GM18868 (cell line): ENCODE measurements at regions not wholly inside any gene's neighbourhood (a gene's known extent, or its start where the extent isn't known, plus 50 kb on each side); places are given as distances from the start of the nearest gene placed in this dataset.
"Not testable (repeated sequence)": the region's sequence is repeated elsewhere in the genome, so short reads cannot be mapped to it uniquely, and the experiment has no call there.

Experiments
- ATAC-seq: cut with Tn5 transposase; IDR thresholded peaks from one replicate; pipeline ENCODE4 v1.9.1; 2021; ENCODE audit warnings: mild to moderate bottlenecking, moderate library complexity; ENCODE audit not compliant: unreplicated experiment

GRCh38 chr6:148021165-148021564, 321.5 kb upstream of the SASH1 start:
- no peak for ATAC-seq

- ATAC-seq, result no peak
These were observed 320.9 kb upstream of the SASH1 start for GRCh38 chr6:148021699-148022098.

DNA sequence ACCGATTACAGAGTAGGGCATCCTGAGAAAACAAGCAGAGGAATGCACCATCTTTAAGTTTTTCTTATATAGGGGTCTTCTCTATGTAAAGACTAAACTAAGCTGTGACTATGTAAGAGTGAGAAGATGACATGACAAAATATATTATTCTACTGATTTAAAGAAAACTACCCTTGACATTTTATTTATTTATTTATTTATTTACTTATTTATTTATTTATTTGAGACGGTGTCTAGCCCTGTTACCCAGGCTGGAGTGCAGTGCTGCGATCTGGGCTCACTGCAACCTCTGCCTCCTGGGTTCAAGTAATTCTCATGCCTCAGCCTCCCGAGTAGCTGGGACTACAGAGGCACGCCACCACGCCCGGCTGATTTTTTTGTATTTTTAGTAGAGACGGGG, 320.4 kb upstream of the SASH1 start:
- ATAC-seq, result not testable (repeated sequence)

DNA sequence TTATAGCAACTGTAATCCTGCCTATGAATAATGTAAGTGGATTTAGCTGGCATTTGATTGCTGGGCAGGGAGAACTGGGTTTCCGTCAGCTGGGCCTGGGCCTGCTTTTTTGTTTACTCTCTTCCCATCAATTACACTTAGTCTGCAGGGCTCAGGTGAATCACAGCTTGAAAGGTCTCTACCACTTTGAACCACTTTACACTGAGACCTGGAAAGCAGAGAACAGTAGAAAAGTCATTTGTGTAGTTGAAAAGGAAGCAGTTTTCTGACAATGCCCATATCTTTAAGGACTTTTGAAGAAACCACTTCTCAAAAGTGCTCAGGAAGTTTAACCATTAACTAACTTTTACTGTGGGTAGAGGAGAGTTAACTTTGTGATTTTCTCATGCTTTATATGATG, 315.4 kb upstream of the SASH1 start:
- ATAC-seq, result no peak

DNA sequence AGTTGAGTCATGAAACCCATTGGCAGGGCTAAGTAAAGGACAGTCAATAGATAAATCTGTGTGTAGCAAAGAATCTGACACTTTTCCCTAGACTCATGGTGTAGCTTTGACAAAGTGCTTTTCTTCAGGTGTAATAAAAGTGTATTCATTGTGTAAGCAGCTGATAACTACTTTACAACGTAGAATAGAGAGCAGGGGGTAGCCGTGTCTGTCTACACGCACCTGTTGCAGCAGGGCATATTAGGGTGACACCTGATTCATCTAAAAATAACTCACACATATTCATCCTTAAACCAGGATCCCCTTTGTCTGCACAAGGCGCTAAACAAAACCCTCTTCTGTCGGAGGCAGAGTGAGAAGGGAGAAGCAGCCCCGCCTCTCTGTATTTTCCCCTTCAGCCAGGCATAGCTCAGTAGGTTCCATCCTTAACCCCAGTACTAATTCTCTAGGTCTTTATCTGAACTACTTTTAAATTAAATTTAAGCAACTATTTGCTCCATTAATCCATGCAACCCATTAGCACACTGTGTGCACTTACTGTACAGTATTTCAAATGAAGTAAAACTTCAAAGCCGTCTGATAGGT, 306.7 kb upstream of the SASH1 start:
- no peak for ATAC-seq

GRCh38 chr6:148037496-148037895, 305.1 kb upstream of the SASH1 start:
- ATAC-seq, result no peak

DNA sequence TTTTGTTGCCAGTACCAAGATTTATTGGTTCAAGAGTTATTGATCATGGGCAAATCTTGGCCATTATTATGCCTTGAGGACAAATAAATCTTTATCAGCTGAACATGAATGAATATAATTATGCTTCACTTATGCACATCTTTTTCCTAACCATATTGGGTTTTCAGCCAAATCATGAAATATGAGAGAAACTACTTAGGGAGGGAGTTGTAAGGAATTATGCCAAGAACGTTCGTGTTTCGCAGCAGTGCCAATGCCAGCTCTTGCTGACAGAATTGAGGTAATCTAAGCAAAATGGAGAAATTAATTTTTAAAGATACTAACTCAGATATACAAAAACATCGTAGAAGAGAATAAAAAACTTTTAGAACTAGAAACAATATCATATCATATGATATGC, 301.1 kb upstream of the SASH1 start:
- ATAC-seq, result no peak

GRCh38 chr6:148042536-148042935, 300.1 kb upstream of the SASH1 start:
- ATAC-seq, result no peak

GRCh38 chr6:148044261-148044751, 298.3 kb upstream of the SASH1 start:
- ATAC-seq, result no peak

- no peak for ATAC-seq
These were observed 297.7 kb upstream of the SASH1 start for GRCh38 chr6:148044921-148045320.

DNA sequence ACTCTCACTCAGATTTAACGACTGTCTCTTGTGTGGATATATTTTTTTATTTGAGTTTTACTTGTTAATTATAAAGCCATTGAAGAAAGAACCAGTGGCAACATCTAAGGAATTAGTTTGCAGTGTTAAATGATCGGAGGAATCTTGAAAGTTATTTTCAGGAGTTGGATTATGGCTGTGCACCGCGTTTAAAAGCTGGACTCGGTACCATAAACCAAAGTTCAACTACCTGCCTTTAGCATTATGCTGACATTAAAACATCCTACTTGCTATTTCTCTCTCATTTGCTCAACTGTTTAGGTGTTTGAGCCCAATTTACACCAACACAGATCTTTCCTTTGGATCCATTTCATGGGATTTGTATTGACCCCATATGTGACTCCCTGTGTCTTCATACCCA, 289.4 kb upstream of the SASH1 start:
- ATAC-seq, result no peak

DNA sequence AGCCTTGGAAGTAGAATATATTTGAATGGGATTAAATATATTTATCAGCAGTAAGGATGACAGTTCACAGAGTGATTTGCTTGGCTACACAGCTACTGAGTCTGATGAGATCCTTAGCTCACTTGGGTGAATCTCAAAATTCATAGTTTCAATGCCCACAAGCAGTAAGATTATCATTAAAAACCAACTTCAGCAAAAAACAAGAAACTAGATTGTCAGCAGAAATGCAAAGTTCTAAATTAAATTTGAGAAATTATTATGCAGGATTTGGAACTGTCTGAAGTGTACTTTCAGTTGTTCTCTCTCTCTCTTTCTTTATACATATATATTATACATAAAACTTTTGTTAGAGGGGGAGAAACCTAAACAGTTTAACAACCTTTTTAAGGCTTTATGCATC, 288.8 kb upstream of the SASH1 start:
- no peak for ATAC-seq

GRCh38 chr6:148054219-148054618, 288.4 kb upstream of the SASH1 start:
- ATAC-seq, result no peak

GRCh38 chr6:148055419-148055818, 287.2 kb upstream of the SASH1 start:
- ATAC-seq, result no peak

GRCh38 chr6:148059869-148060268, 282.8 kb upstream of the SASH1 start:
- ATAC-seq, result no peak

DNA sequence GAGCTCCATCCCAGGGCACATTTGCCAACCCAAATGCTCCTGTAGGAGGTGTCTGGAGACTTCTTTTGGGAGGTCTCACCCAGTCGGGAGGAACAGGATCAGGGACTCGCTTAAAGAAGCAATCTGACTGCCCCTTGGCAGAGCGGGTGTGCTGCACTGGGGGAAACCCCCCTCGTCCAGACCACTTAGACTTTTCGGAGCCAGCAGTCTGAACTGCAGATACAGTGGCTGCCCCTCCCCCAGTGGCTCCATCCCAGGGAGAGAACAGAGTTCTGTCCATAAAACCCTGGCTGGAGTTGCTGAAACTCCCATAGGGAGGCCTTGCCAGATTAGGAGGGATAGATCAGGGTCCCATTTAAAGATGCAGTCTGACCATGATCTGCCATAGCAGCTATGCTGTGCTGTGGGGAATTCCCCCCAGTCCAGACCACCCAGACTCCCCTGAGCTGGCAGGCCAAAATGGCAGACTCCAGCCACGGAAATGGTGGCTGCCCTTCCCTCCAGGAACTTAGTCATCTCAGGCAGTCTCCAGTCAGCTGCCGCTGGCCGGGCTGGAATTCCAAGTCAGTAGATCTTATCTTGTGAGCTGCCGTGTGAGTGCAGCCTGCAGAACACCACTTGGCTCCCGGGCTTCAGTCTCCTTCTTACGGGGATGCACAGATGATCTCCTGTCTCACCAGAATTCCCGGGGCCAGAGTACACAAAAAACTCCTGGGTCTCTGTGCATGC, 278.1 kb upstream of the SASH1 start:
- ATAC-seq, result no peak

DNA sequence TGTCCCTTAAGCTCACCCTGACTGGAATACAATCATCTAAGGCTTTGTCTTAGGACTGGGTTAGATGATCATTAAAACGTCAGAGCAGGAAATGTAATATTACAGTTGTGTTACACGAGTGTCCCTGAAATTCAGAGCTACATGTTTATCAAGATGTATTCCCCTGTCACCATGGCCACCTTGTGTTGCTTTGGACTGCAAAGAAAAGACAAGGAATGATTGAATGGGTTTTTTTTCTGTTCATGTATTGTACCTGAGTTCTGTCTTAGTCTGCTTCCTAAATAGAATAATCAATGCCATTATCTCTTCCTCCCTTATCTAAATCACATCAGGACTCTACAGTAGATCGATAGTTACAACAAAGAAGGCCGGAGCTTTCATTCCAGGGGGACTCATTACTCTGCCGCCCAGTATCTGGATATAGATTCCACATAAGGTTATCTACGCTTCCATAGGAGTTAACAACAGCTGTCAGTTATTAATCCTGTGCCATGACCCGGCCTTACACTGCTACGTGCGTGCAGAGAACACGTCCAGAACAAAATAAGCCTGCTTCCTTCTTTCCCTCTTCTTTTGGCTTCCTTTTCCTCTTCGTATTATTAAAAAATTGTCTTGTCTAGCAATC, 274.1 kb upstream of the SASH1 start:
- ATAC-seq, result no peak

DNA sequence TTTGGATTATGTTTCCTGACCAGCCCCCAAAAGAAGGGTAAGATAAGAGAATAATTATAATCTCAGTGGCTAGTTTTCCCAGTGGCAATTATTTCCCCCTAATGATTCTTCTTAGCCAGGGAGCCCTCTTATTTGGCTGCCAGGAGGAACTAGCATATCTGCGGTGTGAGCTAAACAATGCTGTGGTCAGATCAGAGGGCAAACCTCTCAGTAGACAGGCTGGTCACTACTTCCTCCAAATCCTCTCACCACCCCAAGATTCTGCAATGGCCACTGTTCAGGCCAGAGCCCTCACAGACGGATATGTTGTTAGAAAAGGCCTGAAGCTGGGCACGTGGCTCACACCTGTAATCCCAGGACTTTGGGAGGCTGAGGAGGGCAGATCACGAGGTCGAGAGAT, 273.4 kb upstream of the SASH1 start:
- no peak for ATAC-seq

- no peak for ATAC-seq
These were observed 268.3 kb upstream of the SASH1 start for GRCh38 chr6:148074291-148074690.

- peak; percentile 63 for ATAC-seq
These were observed 267.9 kb upstream of the SASH1 start for GRCh38 chr6:148074738-148075137.

DNA sequence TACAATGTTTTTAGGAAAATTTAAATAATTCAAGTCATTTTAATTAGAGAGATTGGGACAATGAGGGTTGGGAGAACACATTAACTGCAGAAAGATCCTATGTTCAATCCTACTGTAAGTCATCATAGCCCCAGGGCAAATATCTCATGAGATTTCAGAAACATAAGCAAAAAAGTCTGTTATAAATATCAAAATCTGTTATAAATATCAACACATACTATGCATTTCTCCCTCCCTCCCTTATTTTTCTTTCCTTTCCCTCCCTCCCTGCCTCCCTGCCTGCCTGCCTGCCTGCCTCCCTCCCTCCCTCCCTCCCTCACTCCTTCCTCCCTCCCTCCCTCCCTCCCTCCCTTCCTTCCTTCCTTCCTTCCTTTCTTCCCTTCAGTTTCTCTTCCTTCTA, 267.3 kb upstream of the SASH1 start:
- no peak for ATAC-seq

GRCh38 chr6:148076051-148076450, 266.6 kb upstream of the SASH1 start:
- no peak for ATAC-seq
